ENCODE measurements at regions not wholly inside any gene's neighbourhood (a gene's known extent, or its start where the extent isn't known, plus 50 kb on each side); places are given as distances from the start of the nearest gene placed in this dataset.

- Histone ChIP-seq H3K9ac (ENCODE audit: low read length) (no peak overlapping the region), H3F3A (ENCODE audit: insufficient read depth, low read length, poor library complexity, severe bottlenecking) (no peaks in the 10 kb centered on the region), H2AFZ (ENCODE audit: low read depth, low read length) (no peak overlapping the region), H3K9me2 (ENCODE audit: insufficient read depth, low read length) (no peaks in the 10 kb centered on the region), H4K20me1 (ENCODE audit: insufficient read depth) (no peaks in the 10 kb centered on the region), H3K36me3 (ENCODE audit: insufficient read depth, low read length) (no peaks in the 10 kb centered on the region), H3K4me3 (ENCODE audit: low read length) (no peak overlapping the region), H3K27me3 (ENCODE audit: insufficient read depth, low read depth, low read length) (no peaks in the 10 kb centered on the region), H3K27ac (ENCODE audit: low read length) (no peak overlapping the region), H3K4me2 (ENCODE audit: low read length) (no peak overlapping the region), H3K79me2 (replicated peaks; ENCODE audit: insufficient read depth, low read length) (no peaks in the 10 kb centered on the region), H3K9me3 (ENCODE audit: low read length) (no peaks in the 10 kb centered on the region)
- TF ChIP-seq POLR2AphosphoS5 (IDR thresholded peaks at IDR 0.05) = no peak
Measured at GRCh38 chr1:177723533-177723932, 246.3 kb downstream of the SEC16B start.

GRCh38 chr1:177710696-177711620 is 258.9 kb downstream of the SEC16B start:
- no peak overlapping the region for H3K27ac ChIP-seq (ENCODE audit: low read length)
- H3K36me3 ChIP-seq (ENCODE audit: insufficient read depth, low read length) = no peaks in the 10 kb centered on the region
- no peak overlapping the region for H3K4me2 ChIP-seq (ENCODE audit: low read length)
- H3K9me3 ChIP-seq (ENCODE audit: low read length) = no peaks in the 10 kb centered on the region
- no peaks in the 10 kb centered on the region for H3K79me2 ChIP-seq (replicated peaks; ENCODE audit: insufficient read depth, low read length)
- H3K9me2 ChIP-seq (ENCODE audit: insufficient read depth, low read length) = no peaks in the 10 kb centered on the region
- no peaks in the 10 kb centered on the region for H3F3A ChIP-seq (ENCODE audit: insufficient read depth, low read length, poor library complexity, severe bottlenecking)
- no peak overlapping the region for H3K4me3 ChIP-seq (ENCODE audit: low read length)
- no peaks in the 10 kb centered on the region for H3K27me3 ChIP-seq (ENCODE audit: insufficient read depth, low read depth, low read length)
- no peaks in the 10 kb centered on the region for H4K20me1 ChIP-seq (ENCODE audit: insufficient read depth)
- H3K9ac ChIP-seq (ENCODE audit: low read length) = no peak overlapping the region
- TF ChIP-seq TAF1 (IDR thresholded peaks at IDR 0.05; ENCODE audit: low read depth) = no peak
- TF ChIP-seq RAD21 (conservative IDR thresholded peaks at IDR 0.05) = no peak
- no peak overlapping the region for H2AFZ ChIP-seq (ENCODE audit: low read depth, low read length)

DNA sequence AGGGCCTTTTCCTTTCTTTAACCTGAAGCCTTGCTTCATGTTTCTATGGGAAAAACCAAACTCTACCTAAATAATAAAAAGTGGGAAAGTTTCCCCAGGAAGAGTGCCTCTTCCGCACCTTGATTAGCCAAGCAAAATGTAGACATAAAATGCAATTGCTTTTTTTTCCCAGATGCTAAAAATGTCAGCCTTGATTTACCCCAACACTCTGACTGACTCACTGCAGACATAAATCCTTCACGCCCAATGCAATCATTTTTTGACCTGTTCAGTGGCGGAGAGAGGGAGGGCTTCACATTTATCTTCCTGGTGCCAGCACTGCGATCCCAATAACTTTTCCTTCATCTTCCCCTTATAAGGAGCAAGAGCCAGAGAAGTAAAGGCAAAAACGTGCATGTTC is 261.5 kb downstream of the SEC16B start:
- Histone ChIP-seq H3K79me2 (replicated peaks; ENCODE audit: insufficient read depth, low read length) (no peaks in the 10 kb centered on the region), H3K27me3 (ENCODE audit: insufficient read depth, low read depth, low read length) (no peaks in the 10 kb centered on the region), H3K4me3 (ENCODE audit: low read length) (no peak overlapping the region), H3K27ac (ENCODE audit: low read length) (no peak overlapping the region), H3K9ac (ENCODE audit: low read length) (no peak overlapping the region), H2AFZ (ENCODE audit: low read depth, low read length) (no peak overlapping the region), H4K20me1 (ENCODE audit: insufficient read depth) (no peaks in the 10 kb centered on the region), H3K9me3 (ENCODE audit: low read length) (no peaks in the 10 kb centered on the region), H3K36me3 (ENCODE audit: insufficient read depth, low read length) (no peaks in the 10 kb centered on the region), H3K4me2 (ENCODE audit: low read length) (no peak overlapping the region), H3K9me2 (ENCODE audit: insufficient read depth, low read length) (no peaks in the 10 kb centered on the region), H3F3A (ENCODE audit: insufficient read depth, low read length, poor library complexity, severe bottlenecking) (no peaks in the 10 kb centered on the region)
- no peak for TF ChIP-seq CTCF (IDR thresholded peaks at IDR 0.05; ENCODE audit: poor library complexity, severe bottlenecking)
- TF ChIP-seq, protein P1, sequence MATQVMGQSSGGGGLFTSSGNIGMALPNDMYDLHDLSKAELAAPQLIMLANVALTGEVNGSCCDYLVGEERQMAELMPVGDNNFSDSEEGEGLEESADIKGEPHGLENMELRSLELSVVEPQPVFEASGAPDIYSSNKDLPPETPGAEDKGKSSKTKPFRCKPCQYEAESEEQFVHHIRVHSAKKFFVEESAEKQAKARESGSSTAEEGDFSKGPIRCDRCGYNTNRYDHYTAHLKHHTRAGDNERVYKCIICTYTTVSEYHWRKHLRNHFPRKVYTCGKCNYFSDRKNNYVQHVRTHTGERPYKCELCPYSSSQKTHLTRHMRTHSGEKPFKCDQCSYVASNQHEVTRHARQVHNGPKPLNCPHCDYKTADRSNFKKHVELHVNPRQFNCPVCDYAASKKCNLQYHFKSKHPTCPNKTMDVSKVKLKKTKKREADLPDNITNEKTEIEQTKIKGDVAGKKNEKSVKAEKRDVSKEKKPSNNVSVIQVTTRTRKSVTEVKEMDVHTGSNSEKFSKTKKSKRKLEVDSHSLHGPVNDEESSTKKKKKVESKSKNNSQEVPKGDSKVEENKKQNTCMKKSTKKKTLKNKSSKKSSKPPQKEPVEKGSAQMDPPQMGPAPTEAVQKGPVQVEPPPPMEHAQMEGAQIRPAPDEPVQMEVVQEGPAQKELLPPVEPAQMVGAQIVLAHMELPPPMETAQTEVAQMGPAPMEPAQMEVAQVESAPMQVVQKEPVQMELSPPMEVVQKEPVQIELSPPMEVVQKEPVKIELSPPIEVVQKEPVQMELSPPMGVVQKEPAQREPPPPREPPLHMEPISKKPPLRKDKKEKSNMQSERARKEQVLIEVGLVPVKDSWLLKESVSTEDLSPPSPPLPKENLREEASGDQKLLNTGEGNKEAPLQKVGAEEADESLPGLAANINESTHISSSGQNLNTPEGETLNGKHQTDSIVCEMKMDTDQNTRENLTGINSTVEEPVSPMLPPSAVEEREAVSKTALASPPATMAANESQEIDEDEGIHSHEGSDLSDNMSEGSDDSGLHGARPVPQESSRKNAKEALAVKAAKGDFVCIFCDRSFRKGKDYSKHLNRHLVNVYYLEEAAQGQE (IDR thresholded peaks at IDR 0.05; ENCODE audit: borderline replicate concordance) = no peak
- TF ChIP-seq SMC3 (conservative IDR thresholded peaks at IDR 0.05; ENCODE audit: poor library complexity) = no peak
- no peak for TF ChIP-seq POLR2AphosphoS5 (IDR thresholded peaks at IDR 0.05)
- TF ChIP-seq RAD21 (conservative IDR thresholded peaks at IDR 0.05) = no peak
- TF ChIP-seq TAF1 (IDR thresholded peaks at IDR 0.05; ENCODE audit: low read depth) = no peak
- TF ChIP-seq EP300 (conservative IDR thresholded peaks at IDR 0.05; ENCODE audit: poor library complexity, severe bottlenecking) = no peak
- TF ChIP-seq EZH2 (IDR thresholded peaks at IDR 0.05; ENCODE audit: borderline replicate concordance, insufficient read depth, low read length, poor library complexity, severe bottlenecking) = no peak
- TF ChIP-seq MXI1 (conservative IDR thresholded peaks at IDR 0.05; ENCODE audit: poor library complexity, severe bottlenecking) = no peak
